ENCODE measurements at regions not wholly inside any gene's neighbourhood (a gene's known extent, or its start where the extent isn't known, plus 50 kb on each side); places are given as distances from the start of the nearest gene placed in this dataset.
"Not testable (repeated sequence)": the region's sequence is repeated elsewhere in the genome, so short reads cannot be mapped to it uniquely, and the experiment has no call there.

- DNase-seq = no peak
Observed at GRCh38 chr5:138702166-138703077, 50.8 kb upstream of the CTNNA1 start.

GRCh38 chr5:138701678-138702077 is 51.5 kb upstream of the CTNNA1 start:
- no peak for DNase-seq

GRCh38 chr5:138700581-138701362 is 52.5 kb upstream of the CTNNA1 start:
- no peak for DNase-seq

GRCh38 chr5:138699482-138699881 is 53.7 kb upstream of the CTNNA1 start:
- DNase-seq = no peak

- no peak for DNase-seq
Observed at GRCh38 chr5:138698713-138699112, 54.5 kb upstream of the CTNNA1 start.

- DNase-seq = no peak
Observed at GRCh38 chr5:138697720-138698360, 55.4 kb upstream of the CTNNA1 start.

GRCh38 chr5:138696501-138696900 is 56.7 kb upstream of the CTNNA1 start:
- no peak for DNase-seq

- no peak for DNase-seq
Observed at GRCh38 chr5:138695781-138696180, 57.4 kb upstream of the CTNNA1 start.

- no peak for DNase-seq
Observed at GRCh38 chr5:138694146-138694545, 59.1 kb upstream of the CTNNA1 start.

- no peak for DNase-seq
Observed at GRCh38 chr5:138692370-138692769, 60.9 kb upstream of the CTNNA1 start.

- no peak for DNase-seq
Observed at GRCh38 chr5:138686668-138687067, 66.6 kb upstream of the CTNNA1 start.

GRCh38 chr5:138685193-138685745 is 68.0 kb upstream of the CTNNA1 start:
- no peak for DNase-seq

GRCh38 chr5:138682462-138682861 is 70.8 kb upstream of the CTNNA1 start:
- DNase-seq = not testable (repeated sequence)

- not testable (repeated sequence) for DNase-seq
Observed at GRCh38 chr5:138678826-138679225, 74.4 kb upstream of the CTNNA1 start.

GRCh38 chr5:138677782-138678181 is 75.4 kb upstream of the CTNNA1 start:
- no peak for DNase-seq

- no peak for DNase-seq
Observed at GRCh38 chr5:138676556-138677193, 76.5 kb upstream of the CTNNA1 start.

- DNase-seq = no peak
Observed at GRCh38 chr5:138676002-138676401, 77.2 kb upstream of the CTNNA1 start.

- DNase-seq = no peak
Observed at GRCh38 chr5:138668451-138669380, 84.5 kb upstream of the CTNNA1 start.

- not testable (repeated sequence) for DNase-seq
Observed at GRCh38 chr5:138667782-138668331, 85.4 kb upstream of the CTNNA1 start.

- DNase-seq = no peak
Observed at GRCh38 chr5:138666226-138666742, 86.9 kb upstream of the CTNNA1 start.

GRCh38 chr5:138665261-138665660 is 88.0 kb upstream of the CTNNA1 start:
- no peak for DNase-seq

Data from stimulated activated CD4-positive, alpha-beta T cell treated with anti-CD3 and anti-CD28 coated beads, Interleukin-1b, Interleukin-23, amount 100 ng/mL, for 48 hours (primary cell).